HCT116 (cell line): ENCODE measurements at regions not wholly inside any gene's neighbourhood (a gene's known extent, or its start where the extent isn't known, plus 50 kb on each side); places are given as distances from the start of the nearest gene placed in this dataset.

Experiments
- ATAC-seq: fragments of 200-7000 bp; cut with Tn5 transposase; 2 replicates; pipeline ENCODE4 v1.9.1; 2020; ENCODE audit warnings: mild to moderate bottlenecking, moderate library complexity
- BruUV-seq: library from RNA; stranded (reverse); fragments of 400-500 nt; replicated peaks from 2 replicates; lab custom pipeline; 2021; lab: Mats Ljungman, UMichigan
- CTCF ChIA-PET: fragments of 300-600 bp; sonication (Branson Sonifier 250); formaldehyde crosslinking; loops from one replicate; lab custom pipeline; 2021; ENCODE audit warnings: antibody characterized with exemption; lab: Charles Lee
- POLR2A ChIA-PET: fragments of 300-600, 350-600 bp; sonication (Branson Sonifier 250); formaldehyde crosslinking; loops from one replicate; lab custom pipeline; 2021; ENCODE audit warnings: antibody characterized with exemption; lab: Charles Lee
- RAD21 ChIA-PET, 2 experiments: fragments of 300-600 bp; sonication (Branson Sonifier 250); formaldehyde crosslinking; loops; one replicate each; lab custom pipeline; 2023; ENCODE audit warnings: low total read pairs in 2 of 2; ENCODE audit not compliant: uncharacterized antibody in 2 of 2, unreplicated experiment in 2 of 2, low non-redundant PET in 1 of 2; lab: Charles Lee
- DNase-seq: peaks from one replicate; pipeline ENCODE4 v3.0.0-alpha.2; 2010; ENCODE audit warnings: low read depth, low spot score
- H2AFZ ChIP-seq: fragments of 200-600 bp; shearing (Covaris generic), sonication (generic); 2 replicates; pipeline ENCODE4 v1.6.1; 2017; ENCODE audit warnings: low read depth, mixed run types, mixed read lengths, antibody characterized with exemption, low read length; ENCODE audit not compliant: poor library complexity, severe bottlenecking
- H3K27ac ChIP-seq: 2 replicates; pipeline ENCODE4 v1.5.1; 2012; ENCODE audit warnings: low read depth, low read length
- H3K27me3 ChIP-seq: fragments of 200-600 bp; sonication (generic); 2 replicates; pipeline ENCODE4 v1.6.1; 2016; ENCODE audit warnings: mixed run types, low read length, mixed read lengths; ENCODE audit not compliant: insufficient read depth
- H3K36me3 ChIP-seq, 2 experiments: fragments of 200-500 bp in 1 of 2; fragments of 200-600 bp in 1 of 2; sonication (Bioruptor generic) in 1 of 2; sonication (generic) in 1 of 2; 2 replicates each; pipeline versions ENCODE4 v1.5.1 to v1.6.1; 2014 to 2016; ENCODE audit warnings: low read length in 2 of 2, inconsistent platforms in 1 of 2, mixed read lengths in 1 of 2, mixed run types in 1 of 2; ENCODE audit not compliant: insufficient read depth in 2 of 2, control insufficient read depth in 1 of 2
- H3K4me1 ChIP-seq, 2 experiments: fragments of 200-600 bp in 1 of 2; sonication (generic) in 1 of 2; 2 replicates each; pipeline versions ENCODE4 v1.5.1 to v1.6.1; 2012 to 2017; ENCODE audit warnings: low read length in 2 of 2, inconsistent platforms in 1 of 2, mild to moderate bottlenecking in 1 of 2, mixed read lengths in 1 of 2, mixed run types in 1 of 2, moderate library complexity in 1 of 2; ENCODE audit not compliant: insufficient read depth in 2 of 2, control insufficient read depth in 1 of 2
- H3K4me2 ChIP-seq: fragments of 200-600 bp; sonication (generic); 2 replicates; pipeline ENCODE4 v1.6.1; 2017; ENCODE audit warnings: mixed run types, low read length, mixed read lengths
- H3K4me3 ChIP-seq, 2 experiments: fragments of 200-600 bp in 1 of 2; sonication (generic) in 1 of 2; replicated peaks in 1 of 2; 2 replicates each; pipeline ENCODE4 v1.5.1; 2011 to 2016; ENCODE audit warnings: low read length in 2 of 2, control low read depth in 1 of 2, low read depth in 1 of 2, mild to moderate bottlenecking in 1 of 2, mixed read lengths in 1 of 2, mixed run types in 1 of 2
- H3K79me2 ChIP-seq: fragments of 200-600 bp; sonication (generic); 2 replicates; pipeline ENCODE4 v1.6.1; 2017; ENCODE audit warnings: mild to moderate bottlenecking, mixed run types, low read length, moderate library complexity, mixed read lengths; ENCODE audit not compliant: insufficient read depth
- H3K9ac ChIP-seq: fragments of 200-600 bp; sonication (generic); 2 replicates; pipeline ENCODE4 v1.6.1; 2016; ENCODE audit warnings: low read length, mixed read lengths
- H3K9me2 ChIP-seq: fragments of 200-600 bp; sonication (generic), shearing (Covaris generic); 2 replicates; pipeline ENCODE4 v1.6.1; 2017; ENCODE audit warnings: mixed run types, mild to moderate bottlenecking, moderate library complexity; ENCODE audit not compliant: insufficient read depth
- H3K9me3 ChIP-seq, 2 experiments: fragments of 200-500 bp in 1 of 2; fragments of 200-600 bp in 1 of 2; sonication (Bioruptor generic) in 1 of 2; sonication (generic) in 1 of 2; 2 replicates each; pipeline ENCODE4 v1.6.1; 2014 to 2017; ENCODE audit warnings: low read length in 2 of 2, mixed read lengths in 2 of 2, inconsistent platforms in 1 of 2, low read depth in 1 of 2, mild to moderate bottlenecking in 1 of 2, mixed run types in 1 of 2, moderate library complexity in 1 of 2; ENCODE audit not compliant: control insufficient read depth in 1 of 2, insufficient read depth in 1 of 2
- H4K20me1 ChIP-seq: fragments of 200-600 bp; sonication (generic), shearing (Covaris generic); 2 replicates; pipeline ENCODE4 v1.6.1; 2017; ENCODE audit warnings: mixed run types, mild to moderate bottlenecking, moderate library complexity; ENCODE audit not compliant: insufficient read depth
- CBX3 ChIP-seq: IDR thresholded peaks from 2 replicates; pipeline ENCODE4 v1.6.1; 2012; ENCODE audit warnings: low read depth
- CEBPB ChIP-seq: IDR thresholded peaks from 2 replicates; pipeline ENCODE4 v1.6.1; 2012; ENCODE audit warnings: low read depth
- CTCF ChIP-seq, 3 experiments: fragments of 200-600 bp in 1 of 3; sonication (generic) in 1 of 3; IDR thresholded peaks in 2 of 3; conservative IDR thresholded peaks in 1 of 3; 2 replicates each; pipeline ENCODE4 v1.5.1; 2012 to 2017; ENCODE audit warnings: low read depth in 2 of 3, low read length in 2 of 3, antibody characterized with exemption in 1 of 3, borderline replicate concordance in 1 of 3, control low read depth in 1 of 3, mild to moderate bottlenecking in 1 of 3, mixed read lengths in 1 of 3, mixed run types in 1 of 3, moderate library complexity in 1 of 3; ENCODE audit not compliant: insufficient read depth in 1 of 3
- EGR1 ChIP-seq: IDR thresholded peaks from 2 replicates; pipeline ENCODE4 v1.6.1; 2012; ENCODE audit warnings: low read depth
- ELF1 ChIP-seq: IDR thresholded peaks from 2 replicates; pipeline ENCODE4 v1.6.1; 2012; ENCODE audit warnings: low read depth, borderline replicate concordance
- EZH2 ChIP-seq: fragments of 200-600 bp; sonication (generic); IDR thresholded peaks from 2 replicates; pipeline ENCODE4 v1.6.1; 2017; ENCODE audit warnings: antibody characterized with exemption, mixed run types
- EZH2phosphoT487 ChIP-seq: fragments of 200-600 bp; IDR thresholded peaks from 2 replicates; pipeline ENCODE4 v1.6.1; 2018; ENCODE audit warnings: antibody characterized with exemption, borderline replicate concordance
- FOSL1 ChIP-seq: IDR thresholded peaks from 2 replicates; pipeline ENCODE4 v1.6.1; 2012; ENCODE audit warnings: low read depth
- JUND ChIP-seq: IDR thresholded peaks from 2 replicates; pipeline ENCODE4 v1.6.1; 2012
- POLR2A ChIP-seq: IDR thresholded peaks from 2 replicates; pipeline ENCODE4 v1.7.0; 2011; ENCODE audit warnings: borderline replicate concordance; ENCODE audit not compliant: insufficient read depth, insufficient read length; ENCODE audit errors: extremely low read depth
- POLR2AphosphoS5 ChIP-seq: IDR thresholded peaks from 2 replicates; pipeline ENCODE4 v1.6.1; 2011; ENCODE audit warnings: mild to moderate bottlenecking, low read depth, low read length, moderate library complexity
- RAD21 ChIP-seq: IDR thresholded peaks from 2 replicates; pipeline ENCODE4 v1.6.1; 2012; ENCODE audit warnings: low read depth, mild to moderate bottlenecking
- SP1 ChIP-seq: IDR thresholded peaks from 2 replicates; pipeline ENCODE4 v1.6.1; 2012; ENCODE audit warnings: low read depth
- SRF ChIP-seq: IDR thresholded peaks from 2 replicates; pipeline ENCODE4 v1.6.1; 2012; ENCODE audit warnings: low read depth
- TCF7L2 ChIP-seq: IDR thresholded peaks from 2 replicates; pipeline ENCODE4 v1.7.0; 2011; ENCODE audit warnings: borderline replicate concordance, inconsistent platforms; ENCODE audit not compliant: insufficient read depth, insufficient read length; ENCODE audit errors: extremely low read depth
- intact Hi-C: fragments of 100-400 bp; cut with micrococcal nuclease; formaldehyde crosslinking; loops from 2 replicates; pipeline ENCODE4 v1.10.0; 2022

- Histone ChIP-seq H2AFZ (no peak overlapping the region), H4K20me1 (no peaks in the 10 kb centered on the region)
- BruUV-seq = no TSS peak
- DNase-seq = no peak
- no peak for TF ChIP-seq CEBPB
- TF ChIP-seq EGR1 = no peak
- TF ChIP-seq SRF = no peak
- TF ChIP-seq TCF7L2 = no peak
- no peak for TF ChIP-seq JUND
- no peak for TF ChIP-seq SP1
- no peak for TF ChIP-seq EZH2phosphoT487
- no peak for TF ChIP-seq POLR2A
- TF ChIP-seq ELF1 = no peak
- no peak for TF ChIP-seq CBX3
- no peak for TF ChIP-seq CTCF (IDR thresholded peaks at IDR 0.05 in 2 of 3, conservative IDR thresholded peaks at IDR 0.05 in 1 of 3; ENCODE audit: borderline replicate concordance in 1 of 3, insufficient read depth in 1 of 3, low read depth in 2 of 3, low read length in 2 of 3)
- TF ChIP-seq POLR2AphosphoS5 = no peak
- TF ChIP-seq EZH2 = no peak
- no peak for TF ChIP-seq RAD21
- TF ChIP-seq FOSL1 = no peak
- TF ChIP-seq, all 23 proteins: peak for 0
- no peak overlapping the region for H3K4me3 ChIP-seq
- ATAC-seq = no peak
- RAD21 ChIA-PET = no interaction called here
- no peaks in the 10 kb centered on the region for H3K27me3 ChIP-seq
- no peak overlapping the region for H3K27ac ChIP-seq
- no peak overlapping the region for H3K9ac ChIP-seq
- peaks cover 5 to 24% of the 10 kb centered on the region in 2 experiments for H3K4me1 ChIP-seq
- no peaks in the 10 kb centered on the region for H3K9me2 ChIP-seq
- H3K79me2 ChIP-seq = no peaks in the 10 kb centered on the region
- no peaks in the 10 kb centered on the region for H3K9me3 ChIP-seq
- POLR2A ChIA-PET = no interaction called here
- CTCF ChIA-PET = no interaction called here
- no peaks in the 10 kb centered on the region for H3K36me3 ChIP-seq
- H3K4me2 ChIP-seq = no peak overlapping the region
- intact Hi-C loops = no loop called here
Observed at GRCh38 chr4:112076919-112077608, 68.2 kb upstream of the FAM241A start.
